Upper lobe of left lung (tissue), 6 donors: ENCODE measurements at regions not wholly inside any gene's neighbourhood (a gene's known extent, or its start where the extent isn't known, plus 50 kb on each side); places are given as distances from the start of the nearest gene placed in this dataset.

Experiments
- ATAC-seq, 2 donors: fragments of 200-7000 bp; cut with Tn5 transposase; one replicate each; pipeline ENCODE4 v1.9.1; 2022; ENCODE audit warnings: mild to moderate bottlenecking in 2 of 2, moderate library complexity in 2 of 2; ENCODE audit not compliant: low FRiP score in 2 of 2
- DNase-seq, 2 donors: peaks; one replicate each; pipeline ENCODE4 v3.0.0-alpha.2; 2019 to 2020
- H3K27ac ChIP-seq, 4 donors: fragments of 200-600 bp; sonication (generic); one replicate each; pipeline ENCODE4 v1.5.1; 2016 to 2019
- H3K27me3 ChIP-seq, 4 donors: fragments of 200-600 bp; sonication (generic); one replicate each; pipeline ENCODE4 v1.5.1; 2017 to 2019
- H3K36me3 ChIP-seq, 4 donors: fragments of 200-600 bp; sonication (generic); one replicate each; pipeline ENCODE4 v1.5.1; 2016 to 2019
- H3K4me1 ChIP-seq, 4 donors: fragments of 200-600 bp; sonication (generic); one replicate each; pipeline ENCODE4 v1.5.1; 2018 to 2019
- H3K4me3 ChIP-seq, 4 donors: fragments of 200-600 bp; sonication (generic); one replicate each; pipeline ENCODE4 v1.5.1; 2017 to 2019; ENCODE audit warnings: mild to moderate bottlenecking in 2 of 4, moderate library complexity in 1 of 4
- H3K9me3 ChIP-seq, 4 donors: fragments of 200-600 bp; sonication (generic); one replicate each; pipeline ENCODE4 v1.5.1; 2018 to 2019
- CTCF ChIP-seq, 6 experiments: fragments of 450-650 bp in 4 of 6; fragments of 200-600 bp in 2 of 6; sonication (generic) in 2 of 6; IDR thresholded peaks; one replicate each; pipeline ENCODE4 v1.5.1; 2016 to 2019; ENCODE audit warnings: antibody characterized with exemption in 6 of 6
- EP300 ChIP-seq, 4 donors: sonication (generic); formaldehyde crosslinking; IDR thresholded peaks; one replicate each; pipeline ENCODE4 v1.5.1; 2017; ENCODE audit warnings: antibody characterized with exemption in 4 of 4, control low read depth in 2 of 4
- POLR2A ChIP-seq, 4 donors: fragments of 450-650 bp; IDR thresholded peaks; one replicate each; pipeline ENCODE4 v1.5.1; 2016 to 2017; ENCODE audit warnings: antibody characterized with exemption in 4 of 4, mild to moderate bottlenecking in 2 of 4
- POLR2AphosphoS5 ChIP-seq, 2 donors: sonication (generic); formaldehyde crosslinking; IDR thresholded peaks; one replicate each; pipeline ENCODE4 v1.5.1; 2017; ENCODE audit warnings: antibody characterized with exemption in 2 of 2
- WGBS, 2 donors: methylation state at CpG; one replicate each; pipeline ENCODE4 v1.1.5; 2017 to 2018; 5-methylcytosine and 5-hydroxymethylcytosine counted together
- donor health status: DM: no; HTN: no; CAD: no; lungs with moderate emphysema.
- donor health status: DM: no; HTN: yes; CAD: no; lungs with severe emphysema.

DNA sequence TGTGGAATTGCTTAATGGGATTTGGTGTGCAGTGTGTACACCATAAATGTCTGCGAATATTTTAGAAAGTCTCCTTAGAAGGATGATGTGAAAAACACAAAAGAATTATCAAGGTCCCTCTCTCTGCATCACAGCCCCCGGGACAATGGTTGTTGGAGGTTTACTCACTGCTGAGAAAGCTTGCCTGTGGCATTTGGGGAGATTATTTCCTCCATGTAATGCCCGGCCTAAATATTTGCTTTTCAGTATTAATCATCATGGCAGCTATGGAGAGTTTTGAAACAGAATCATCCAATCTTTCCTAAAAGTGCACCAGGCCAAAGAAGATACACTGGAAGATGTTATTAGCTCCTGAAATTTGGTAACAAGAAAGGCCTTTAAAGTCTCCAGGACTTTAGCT, 113.8 kb upstream of the ADCY1 start:
- H3K4me3 ChIP-seq = no peak overlapping the region
- H3K27ac ChIP-seq = no peak overlapping the region
- no peaks in the 10 kb centered on the region for H3K4me1 ChIP-seq
- H3K36me3 ChIP-seq = no peaks in the 10 kb centered on the region
- no peaks in the 10 kb centered on the region for H3K27me3 ChIP-seq
- ATAC-seq = no peak
- 82 to 88% methylated on average over 3 of the region's 3 CpGs for WGBS, 2 donors
- DNase-seq = no peak
- H3K9me3 ChIP-seq = no peaks in the 10 kb centered on the region
- TF ChIP-seq CTCF (IDR thresholded peaks at IDR 0.05) (no peak), POLR2A (IDR thresholded peaks at IDR 0.05) (no peak), EP300 (IDR thresholded peaks at IDR 0.05) (no peak), POLR2AphosphoS5 (IDR thresholded peaks at IDR 0.05) (no peak)

- no peak overlapping the region for H3K4me3 ChIP-seq
- no peak for ATAC-seq
- no peaks in the 10 kb centered on the region for H3K36me3 ChIP-seq
- DNase-seq = no peak
- H3K4me1 ChIP-seq = no peaks in the 10 kb centered on the region
- no peak overlapping the region for H3K27ac ChIP-seq
- no peaks in the 10 kb centered on the region for H3K9me3 ChIP-seq
- no peaks in the 10 kb centered on the region for H3K27me3 ChIP-seq
- TF ChIP-seq CTCF (IDR thresholded peaks at IDR 0.05) = no peak
- WGBS, 2 donors = 57 to 60% methylated on average over 3 of the region's 3 CpGs
Observed at GRCh38 chr7:45461026-45461425, 113.1 kb upstream of the ADCY1 start.

DNA sequence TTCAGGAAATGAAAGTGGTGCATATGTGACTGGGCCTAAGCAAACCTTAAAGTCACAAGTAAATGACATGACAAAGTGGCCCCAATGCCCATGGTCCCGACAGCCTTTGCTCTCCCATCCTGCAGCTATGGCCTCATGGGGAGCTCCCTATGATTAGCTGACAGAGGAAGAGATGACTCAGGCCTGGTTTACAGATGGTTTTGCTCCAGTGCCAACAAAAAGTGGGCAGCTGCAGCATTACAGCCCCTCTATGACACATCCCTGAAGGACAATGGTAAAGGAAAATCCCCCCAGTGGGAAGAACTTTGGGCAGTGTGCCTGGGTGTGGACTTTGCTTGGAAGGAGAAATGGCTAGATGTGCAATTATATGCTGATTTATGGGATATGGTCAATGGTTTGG, 105.1 kb upstream of the ADCY1 start:
- H3K27me3 ChIP-seq = no peaks in the 10 kb centered on the region
- ATAC-seq = no peak
- WGBS, 2 donors = 83 to 89% methylated on average over 1 of the region's 1 CpG

DNA sequence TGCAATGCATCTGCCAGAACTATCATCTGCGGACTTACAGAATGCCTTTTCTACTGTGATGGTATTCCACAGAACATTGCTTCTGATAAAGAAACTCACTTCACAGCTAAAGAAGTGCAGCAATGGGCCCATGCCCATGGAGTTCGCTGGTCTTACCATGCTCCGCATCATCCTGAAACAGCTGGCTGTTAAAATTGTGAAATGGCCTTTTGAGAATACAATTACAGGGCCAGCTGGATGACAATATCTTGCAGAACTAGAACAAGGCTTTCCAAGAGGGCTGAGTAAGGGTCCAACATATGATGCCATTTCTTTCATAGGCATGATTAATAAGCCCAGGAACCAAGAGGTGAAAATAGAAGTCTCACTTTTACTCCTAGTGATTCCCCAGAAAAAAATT, 104.1 kb upstream of the ADCY1 start:
- 95 to 97% methylated on average over 3 of the region's 3 CpGs for WGBS, 2 donors
- H3K9me3 ChIP-seq = peaks cover 0 to 4% (median 0%) of the 10 kb centered on the region in 4 donors
- no peaks in the 10 kb centered on the region for H3K27me3 ChIP-seq
- no peaks in the 10 kb centered on the region for H3K4me1 ChIP-seq
- TF ChIP-seq POLR2A (IDR thresholded peaks at IDR 0.05) (no peak), EP300 (IDR thresholded peaks at IDR 0.05) (no peak), CTCF (IDR thresholded peaks at IDR 0.05) (no peak), POLR2AphosphoS5 (IDR thresholded peaks at IDR 0.05) (no peak)
- H3K27ac ChIP-seq = no peak overlapping the region
- H3K36me3 ChIP-seq = no peaks in the 10 kb centered on the region
- H3K4me3 ChIP-seq = no peak overlapping the region
- DNase-seq (no peak), ATAC-seq (no peak)

More for the DNA sequence above, 105.1 kb upstream of the ADCY1 start:
- Histone ChIP-seq H3K36me3 (no peaks in the 10 kb centered on the region), H3K4me1 (no peaks in the 10 kb centered on the region), H3K27ac (no peak overlapping the region), H3K4me3 (no peak overlapping the region), H3K9me3 (peaks cover 0 to 4% (median 0%) of the 10 kb centered on the region in 4 donors)
- no peak for DNase-seq
- no peak for TF ChIP-seq POLR2A (IDR thresholded peaks at IDR 0.05)

- DNase-seq (no peak), ATAC-seq (no peak)
- H3K36me3 ChIP-seq = no peaks in the 10 kb centered on the region
- no peaks in the 10 kb centered on the region for H3K27me3 ChIP-seq
- TF ChIP-seq CTCF (IDR thresholded peaks at IDR 0.05) = no peak
- TF ChIP-seq EP300 (IDR thresholded peaks at IDR 0.05) = no peak
- no peak for TF ChIP-seq POLR2AphosphoS5 (IDR thresholded peaks at IDR 0.05)
- no peak for TF ChIP-seq POLR2A (IDR thresholded peaks at IDR 0.05)
- 66 to 69% methylated on average over 3 of the region's 3 CpGs for WGBS, 2 donors
- no peak overlapping the region for H3K4me3 ChIP-seq
- H3K4me1 ChIP-seq = no peaks in the 10 kb centered on the region
- no peaks in the 10 kb centered on the region for H3K9me3 ChIP-seq
- H3K27ac ChIP-seq = no peak overlapping the region
Observed at GRCh38 chr7:45479781-45480180, 94.4 kb upstream of the ADCY1 start.
